K562 (cell line): ENCODE measurements at regions not wholly inside any gene's neighbourhood (a gene's known extent, or its start where the extent isn't known, plus 50 kb on each side); places are given as distances from the start of the nearest gene placed in this dataset.

ENCODE experiments used
- ADNP ChIP-seq: fragments of 200-800 bp; sonication (Bioruptor generic); IDR thresholded peaks from 2 replicates; pipeline ENCODE4 v1.6.1; 2016; ENCODE audit warnings: missing genetic modification characterization, missing compliant biosample characterization
- FOXA1 ChIP-seq: fragments of 450-650 bp; IDR thresholded peaks from 2 replicates; pipeline ENCODE4 v1.6.1; 2016; ENCODE audit warnings: mild to moderate bottlenecking, borderline replicate concordance
- HDAC2 ChIP-seq: fragments of 450-650 bp; IDR thresholded peaks from 2 replicates; pipeline ENCODE4 v1.6.1; 2016; ENCODE audit warnings: mild to moderate bottlenecking
- NFXL1 ChIP-seq: fragments of 450-650 bp; formaldehyde crosslinking; IDR thresholded peaks from 2 replicates; pipeline ENCODE4 v1.4.0; 2021; ENCODE audit warnings: mild to moderate bottlenecking
- RBM22 ChIP-seq: fragments of 200-400 bp; formaldehyde crosslinking; IDR thresholded peaks from 2 replicates; pipeline ENCODE4 v1.6.1; 2018; ENCODE audit warnings: low read length, low read depth; ENCODE audit not compliant: poor library complexity, severe bottlenecking
- SP1 ChIP-seq: sonication (generic); formaldehyde crosslinking; IDR thresholded peaks from 2 replicates; pipeline ENCODE4 v1.8.1; 2022; ENCODE audit warnings: mild to moderate bottlenecking, missing genetic modification reagents
- SPI1 ChIP-seq: IDR thresholded peaks from 2 replicates; pipeline ENCODE4 v1.6.1; 2011; ENCODE audit warnings: low read depth, low read length, control low read depth, borderline replicate concordance
- TAF7 ChIP-seq: fragments of 450-650 bp; IDR thresholded peaks from 2 replicates; pipeline ENCODE4 v1.6.1; 2016; ENCODE audit warnings: missing genetic modification characterization, missing compliant biosample characterization
- TCF7 ChIP-seq: sonication (generic); IDR thresholded peaks from 2 replicates; pipeline ENCODE4 v1.6.1; 2016; ENCODE audit warnings: antibody characterized with exemption, borderline replicate concordance
- ZNF217 ChIP-seq: sonication (generic); formaldehyde crosslinking; IDR thresholded peaks from 2 replicates; pipeline ENCODE4 v1.8.0; 2022; ENCODE audit warnings: mild to moderate bottlenecking, missing genetic modification reagents
- ZNF274 ChIP-seq: IDR thresholded peaks from 2 replicates; pipeline ENCODE4 v1.6.1; 2011; ENCODE audit warnings: low read depth, mild to moderate bottlenecking, low read length, moderate library complexity, borderline replicate concordance
- ZNF707 ChIP-seq: fragments of 250-450 bp; sonication (Bioruptor Pico); conservative IDR thresholded peaks from 2 replicates; pipeline ENCODE4 v1.8.0; 2022; ENCODE audit warnings: inconsistent platforms, mild to moderate bottlenecking, moderate library complexity
- ZNF764 ChIP-seq: fragments of 250-450 bp; sonication (Bioruptor Pico); IDR thresholded peaks from 2 replicates; pipeline ENCODE4 v1.4.0; 2020; ENCODE audit warnings: low read depth, mild to moderate bottlenecking, moderate library complexity
- TF ChIP-seq, protein P1 (sequence below), 3 experiments: IDR thresholded peaks in 2 of 3; conservative IDR thresholded peaks in 1 of 3; 2 replicates each; pipeline ENCODE4 v1.5.1; 2011 to 2012; ENCODE audit warnings: low read length in 3 of 3, mild to moderate bottlenecking in 3 of 3, control low read depth in 2 of 3, improper control_type of control experiment in 1 of 3, inconsistent platforms in 1 of 3, low read depth in 1 of 3, mixed read lengths in 1 of 3, moderate library complexity in 1 of 3; ENCODE audit not compliant: insufficient read depth in 2 of 3

DNA sequence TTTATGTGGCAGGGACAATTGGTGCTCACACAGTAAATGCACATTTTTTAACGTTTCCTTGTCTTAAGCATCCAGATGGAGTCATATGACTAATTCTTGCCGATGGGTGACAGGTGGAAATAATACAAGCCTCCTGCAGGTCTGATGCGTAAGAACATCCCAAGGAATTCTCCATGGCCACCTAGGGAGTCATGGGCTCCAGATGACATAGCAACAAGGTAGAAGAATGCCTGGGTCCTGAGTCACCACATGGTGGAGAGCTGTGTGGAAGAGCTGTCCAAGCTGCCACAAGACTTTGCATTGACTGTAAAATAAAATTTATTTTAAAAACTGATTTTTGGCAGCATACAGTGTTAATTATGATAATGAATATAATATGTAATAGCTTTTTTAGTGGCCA, 77.0 kb upstream of the MAP3K7 start:
- TF ChIP-seq SP1 (CRISPR knock-in tag) (no peak), ZNF764 (CRISPR knock-in tag) (no peak), HDAC2 (no peak), SPI1 (no peak), ZNF217 (CRISPR knock-in tag) (no peak), TAF7 (tag) (no peak), ADNP (tag) (no peak), ZNF274 (no peak), RBM22 (no peak), TCF7 (no peak), ZNF707 (CRISPR knock-in tag) (no peak), NFXL1 (CRISPR knock-in tag) (no peak), FOXA1 (no peak)
- TF ChIP-seq, protein P1, sequence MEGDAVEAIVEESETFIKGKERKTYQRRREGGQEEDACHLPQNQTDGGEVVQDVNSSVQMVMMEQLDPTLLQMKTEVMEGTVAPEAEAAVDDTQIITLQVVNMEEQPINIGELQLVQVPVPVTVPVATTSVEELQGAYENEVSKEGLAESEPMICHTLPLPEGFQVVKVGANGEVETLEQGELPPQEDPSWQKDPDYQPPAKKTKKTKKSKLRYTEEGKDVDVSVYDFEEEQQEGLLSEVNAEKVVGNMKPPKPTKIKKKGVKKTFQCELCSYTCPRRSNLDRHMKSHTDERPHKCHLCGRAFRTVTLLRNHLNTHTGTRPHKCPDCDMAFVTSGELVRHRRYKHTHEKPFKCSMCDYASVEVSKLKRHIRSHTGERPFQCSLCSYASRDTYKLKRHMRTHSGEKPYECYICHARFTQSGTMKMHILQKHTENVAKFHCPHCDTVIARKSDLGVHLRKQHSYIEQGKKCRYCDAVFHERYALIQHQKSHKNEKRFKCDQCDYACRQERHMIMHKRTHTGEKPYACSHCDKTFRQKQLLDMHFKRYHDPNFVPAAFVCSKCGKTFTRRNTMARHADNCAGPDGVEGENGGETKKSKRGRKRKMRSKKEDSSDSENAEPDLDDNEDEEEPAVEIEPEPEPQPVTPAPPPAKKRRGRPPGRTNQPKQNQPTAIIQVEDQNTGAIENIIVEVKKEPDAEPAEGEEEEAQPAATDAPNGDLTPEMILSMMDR (IDR thresholded peaks at IDR 0.05 in 2 of 3, conservative IDR thresholded peaks at IDR 0.05 in 1 of 3; ENCODE audit: insufficient read depth in 2 of 3, low read depth in 1 of 3, low read length in 3 of 3): no peak
